ENCODE measurements at regions not wholly inside any gene's neighbourhood (a gene's known extent, or its start where the extent isn't known, plus 50 kb on each side); places are given as distances from the start of the nearest gene placed in this dataset.

DNA sequence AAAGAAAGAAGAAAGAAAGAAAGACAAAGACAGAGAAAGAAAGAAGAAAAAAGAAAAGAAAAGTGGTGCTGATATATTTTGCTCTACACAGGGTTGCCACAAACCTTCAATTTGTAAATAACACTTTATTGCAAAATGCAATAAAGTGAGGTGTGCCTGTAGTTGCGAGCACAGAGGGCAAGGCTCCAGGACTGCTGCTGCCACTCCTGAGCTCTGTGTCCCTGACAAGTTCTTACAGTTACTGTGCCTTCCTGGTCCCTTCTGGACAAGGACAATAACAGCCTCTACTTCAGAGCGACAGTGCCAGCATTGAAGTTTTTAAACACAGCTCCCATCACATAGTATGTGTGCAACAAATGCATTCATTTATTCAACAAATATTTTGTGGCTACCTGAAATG lies 148.1 kb downstream of the AXIN2 start:
- no peak for DNase-seq (ENCODE audit: low read depth)
- no peak overlapping the region for H3K4me3 ChIP-seq (ENCODE audit: low read depth, low read length)
- TF ChIP-seq, protein P1, sequence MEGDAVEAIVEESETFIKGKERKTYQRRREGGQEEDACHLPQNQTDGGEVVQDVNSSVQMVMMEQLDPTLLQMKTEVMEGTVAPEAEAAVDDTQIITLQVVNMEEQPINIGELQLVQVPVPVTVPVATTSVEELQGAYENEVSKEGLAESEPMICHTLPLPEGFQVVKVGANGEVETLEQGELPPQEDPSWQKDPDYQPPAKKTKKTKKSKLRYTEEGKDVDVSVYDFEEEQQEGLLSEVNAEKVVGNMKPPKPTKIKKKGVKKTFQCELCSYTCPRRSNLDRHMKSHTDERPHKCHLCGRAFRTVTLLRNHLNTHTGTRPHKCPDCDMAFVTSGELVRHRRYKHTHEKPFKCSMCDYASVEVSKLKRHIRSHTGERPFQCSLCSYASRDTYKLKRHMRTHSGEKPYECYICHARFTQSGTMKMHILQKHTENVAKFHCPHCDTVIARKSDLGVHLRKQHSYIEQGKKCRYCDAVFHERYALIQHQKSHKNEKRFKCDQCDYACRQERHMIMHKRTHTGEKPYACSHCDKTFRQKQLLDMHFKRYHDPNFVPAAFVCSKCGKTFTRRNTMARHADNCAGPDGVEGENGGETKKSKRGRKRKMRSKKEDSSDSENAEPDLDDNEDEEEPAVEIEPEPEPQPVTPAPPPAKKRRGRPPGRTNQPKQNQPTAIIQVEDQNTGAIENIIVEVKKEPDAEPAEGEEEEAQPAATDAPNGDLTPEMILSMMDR (IDR thresholded peaks at IDR 0.05; ENCODE audit: low read depth, low read length, missing control alignments) = no peak

- TF ChIP-seq, protein P1 (IDR thresholded peaks at IDR 0.05; ENCODE audit: low read depth, low read length, missing control alignments) = no peak
- no peak for DNase-seq (ENCODE audit: low read depth)
- no peak overlapping the region for H3K4me3 ChIP-seq (ENCODE audit: low read depth, low read length)
Measured at GRCh38 chr17:65409381-65409780, 152.1 kb downstream of the AXIN2 start.

DNA sequence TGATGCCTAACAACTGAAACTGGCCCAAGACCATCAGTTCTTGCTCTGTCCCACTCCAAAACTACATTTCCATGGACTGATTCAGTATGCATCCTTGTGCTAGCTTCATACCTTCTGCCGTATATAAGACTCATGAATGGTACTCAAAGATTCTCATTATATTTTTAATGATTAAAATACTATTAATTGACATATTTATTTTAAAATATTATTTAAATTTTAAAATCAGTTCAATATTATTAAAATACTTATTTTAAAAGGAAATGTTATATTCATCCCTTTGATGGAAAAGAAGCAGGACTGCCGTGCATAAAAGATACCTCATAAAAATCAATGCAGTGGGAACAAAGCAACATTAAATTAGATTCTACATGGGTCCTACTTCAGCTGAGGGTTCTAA lies 153.4 kb downstream of the AXIN2 start:
- H3K4me3 ChIP-seq (ENCODE audit: low read depth, low read length) = no peak overlapping the region
- no peak for DNase-seq (ENCODE audit: low read depth)
- TF ChIP-seq, protein P1 (IDR thresholded peaks at IDR 0.05; ENCODE audit: low read depth, low read length, missing control alignments) = no peak

- TF ChIP-seq, protein P1 (IDR thresholded peaks at IDR 0.05; ENCODE audit: low read depth, low read length, missing control alignments) = no peak
- no peak overlapping the region for H3K4me3 ChIP-seq (ENCODE audit: low read depth, low read length)
- no peak for DNase-seq (ENCODE audit: low read depth)
Measured at GRCh38 chr17:65407017-65407416, 154.4 kb downstream of the AXIN2 start.

- DNase-seq (ENCODE audit: low read depth) = no peak
- TF ChIP-seq, protein P1 (IDR thresholded peaks at IDR 0.05; ENCODE audit: low read depth, low read length, missing control alignments) = no peak
- H3K4me3 ChIP-seq (ENCODE audit: low read depth, low read length) = no peak overlapping the region
Measured at GRCh38 chr17:65406552-65406951, 154.9 kb downstream of the AXIN2 start.

- no peak overlapping the region for H3K4me3 ChIP-seq (ENCODE audit: low read depth, low read length)
- DNase-seq (ENCODE audit: low read depth) = no peak
- TF ChIP-seq, protein P1 (IDR thresholded peaks at IDR 0.05; ENCODE audit: low read depth, low read length, missing control alignments) = no peak
Measured at GRCh38 chr17:65405563-65405962, 155.9 kb downstream of the AXIN2 start.

- no peak for DNase-seq (ENCODE audit: low read depth)
- TF ChIP-seq, protein P1 (IDR thresholded peaks at IDR 0.05; ENCODE audit: low read depth, low read length, missing control alignments) = no peak
Measured at GRCh38 chr17:65404761-65405160, 156.7 kb downstream of the AXIN2 start.

More at GRCh38 chr17:65404761-65405160, 156.7 kb downstream of the AXIN2 start:
- no peak overlapping the region for H3K4me3 ChIP-seq (ENCODE audit: low read depth, low read length)

Measured in GM12864 (cell line).